ENCODE measurements at regions not wholly inside any gene's neighbourhood (a gene's known extent, or its start where the extent isn't known, plus 50 kb on each side); places are given as distances from the start of the nearest gene placed in this dataset.

DNA sequence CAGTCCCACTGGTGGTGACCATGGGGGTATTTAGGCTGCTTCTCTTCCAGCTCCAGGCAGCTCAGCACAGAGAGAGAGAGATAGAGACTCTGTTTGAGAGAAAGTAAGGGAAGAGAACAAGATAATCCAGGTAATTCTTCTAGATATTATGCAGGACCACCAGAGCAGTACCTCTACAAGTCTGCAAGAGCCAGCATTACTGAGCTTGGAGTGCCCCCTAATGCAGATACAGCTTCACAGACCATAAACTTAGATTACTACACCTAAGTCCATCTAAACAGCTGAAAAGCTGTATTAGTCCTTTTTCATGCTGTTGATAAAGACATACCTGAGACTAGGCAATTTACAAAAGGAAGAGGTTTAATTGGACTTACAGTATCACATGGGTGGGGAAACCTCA, 570.3 kb downstream of the LRRIQ3 start:
- DNase-seq: no peak

DNA sequence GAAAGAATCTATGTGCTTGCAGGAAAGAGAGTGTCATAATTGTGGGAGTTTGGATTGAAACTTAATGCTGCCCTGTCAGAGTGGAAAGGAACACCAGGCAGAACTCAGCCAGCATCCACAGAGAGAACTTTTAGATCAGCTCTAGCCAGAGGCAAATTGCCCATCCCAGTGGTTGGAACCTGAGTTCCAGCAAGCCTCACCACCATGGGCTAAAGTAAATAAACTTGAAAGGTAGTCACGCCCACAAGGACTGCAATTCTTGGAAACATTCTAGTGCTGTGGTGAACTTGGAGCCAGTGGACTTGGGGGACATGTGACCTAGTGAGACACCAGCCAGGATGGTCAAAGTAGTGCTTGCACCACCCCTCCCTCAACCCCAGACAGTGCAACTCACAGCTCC, 571.6 kb downstream of the LRRIQ3 start:
- no peak for DNase-seq

DNA sequence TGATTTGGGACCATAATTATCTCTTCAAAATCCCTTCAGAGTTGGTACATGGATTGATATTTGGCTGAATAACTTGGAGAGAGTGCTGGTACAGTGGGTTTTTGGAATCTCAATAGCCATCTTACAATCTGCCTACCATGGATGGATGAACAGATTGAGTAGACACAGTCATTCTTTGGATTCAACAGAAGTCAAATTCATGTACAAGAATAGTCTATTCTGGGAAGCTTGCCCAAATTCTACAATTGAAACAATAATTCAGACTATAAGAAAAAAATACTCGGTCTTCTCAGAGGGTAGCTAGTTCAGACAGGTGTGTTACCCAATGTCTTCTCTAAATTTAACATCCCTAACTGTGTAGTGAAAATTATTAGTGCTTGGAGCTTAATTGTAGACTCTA, 574.0 kb downstream of the LRRIQ3 start:
- DNase-seq: no peak

DNA sequence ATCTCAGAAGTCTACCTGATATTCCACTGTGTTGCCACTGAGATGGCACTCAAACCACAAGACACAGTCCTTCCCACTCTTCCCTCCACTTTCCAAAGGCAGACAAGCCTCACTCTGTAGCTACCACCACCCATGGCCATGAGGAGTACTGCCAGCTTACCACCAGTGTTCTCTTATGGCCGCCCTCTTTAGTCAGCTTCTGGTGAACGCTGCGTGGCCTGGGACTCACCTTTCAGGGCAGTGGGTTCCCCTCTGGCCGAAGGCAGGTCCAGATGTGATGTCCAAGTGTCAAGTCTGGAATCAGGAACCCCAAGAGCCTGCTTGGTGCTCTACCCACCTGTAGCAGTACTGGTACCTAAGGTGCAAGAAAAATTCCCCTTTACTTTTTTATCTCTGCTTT, 580.8 kb downstream of the LRRIQ3 start:
- DNase-seq: no peak

DNA sequence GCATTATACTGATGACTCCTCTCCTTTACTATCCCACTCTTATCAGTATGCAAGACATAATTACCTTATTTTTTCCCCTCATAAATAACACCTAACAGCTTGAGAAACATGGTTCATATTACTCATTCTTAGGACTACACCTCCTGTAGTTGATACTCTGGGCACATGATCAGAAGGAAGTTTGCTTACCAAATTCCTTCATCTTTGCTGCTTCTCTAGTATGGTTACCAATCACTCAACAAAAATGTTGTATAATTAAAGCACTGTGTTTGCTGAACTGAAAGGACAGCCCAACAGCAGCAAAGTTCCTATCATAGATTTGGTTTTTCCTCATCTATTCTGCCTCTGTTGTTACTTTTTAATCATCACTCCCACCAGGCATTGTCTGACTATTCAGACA, 586.3 kb downstream of the LRRIQ3 start:
- DNase-seq: no peak

DNA sequence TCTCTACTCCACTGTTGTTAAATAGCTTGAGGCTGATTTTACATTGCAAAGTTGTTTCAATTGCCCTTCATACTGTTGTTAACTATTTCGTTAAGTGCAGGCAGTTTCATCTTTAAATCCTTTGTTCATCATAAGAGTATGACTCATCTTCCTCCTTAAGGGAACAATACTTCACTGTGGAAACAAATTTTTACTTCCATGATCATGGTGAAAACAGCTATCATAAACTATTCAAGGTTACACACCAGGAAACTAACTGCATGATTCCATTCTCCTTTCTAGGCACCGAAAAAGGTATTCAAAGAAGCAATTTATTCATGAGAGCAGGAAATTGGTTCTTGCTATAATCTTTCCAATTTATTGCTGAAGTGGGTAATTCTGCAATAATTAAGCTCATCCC, 593.2 kb downstream of the LRRIQ3 start:
- no peak for DNase-seq

DNA sequence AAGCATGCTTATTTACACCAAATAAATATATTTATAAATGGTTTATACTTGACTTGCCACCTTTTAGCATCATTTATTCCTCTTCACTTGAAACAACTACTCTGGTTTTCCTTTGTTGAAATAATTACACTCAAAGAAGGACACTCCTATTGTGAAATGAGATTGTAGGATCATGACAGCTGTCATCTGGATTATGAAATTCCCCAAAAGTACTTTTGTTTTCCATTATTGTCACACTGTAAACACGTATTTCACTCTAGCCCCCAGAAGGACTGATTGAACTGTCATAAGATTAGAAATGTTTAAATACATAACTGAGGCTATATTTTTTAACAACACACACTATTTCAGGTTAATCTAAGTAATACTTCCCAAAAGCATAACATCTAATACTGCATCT, 593.8 kb downstream of the LRRIQ3 start:
- no peak for DNase-seq

DNA sequence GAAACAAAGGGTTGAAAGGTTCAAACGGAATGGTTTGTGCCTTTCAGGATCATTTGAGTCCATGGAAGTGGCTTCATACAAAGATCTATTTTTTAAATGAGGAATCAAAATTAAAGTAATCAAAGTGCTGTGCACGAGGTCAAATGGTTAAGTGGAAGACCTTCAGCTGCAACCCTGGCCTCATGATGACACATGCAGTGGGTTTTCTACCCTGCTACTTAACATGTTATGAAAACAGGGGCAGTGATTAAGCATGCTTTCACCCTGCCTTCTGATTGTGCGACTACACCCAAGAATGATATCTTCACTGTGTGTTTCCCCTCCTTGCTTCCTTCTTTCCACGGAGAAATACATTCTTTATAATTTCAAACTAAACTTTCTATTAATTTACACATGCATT, 604.2 kb downstream of the LRRIQ3 start:
- DNase-seq: no peak

DNA sequence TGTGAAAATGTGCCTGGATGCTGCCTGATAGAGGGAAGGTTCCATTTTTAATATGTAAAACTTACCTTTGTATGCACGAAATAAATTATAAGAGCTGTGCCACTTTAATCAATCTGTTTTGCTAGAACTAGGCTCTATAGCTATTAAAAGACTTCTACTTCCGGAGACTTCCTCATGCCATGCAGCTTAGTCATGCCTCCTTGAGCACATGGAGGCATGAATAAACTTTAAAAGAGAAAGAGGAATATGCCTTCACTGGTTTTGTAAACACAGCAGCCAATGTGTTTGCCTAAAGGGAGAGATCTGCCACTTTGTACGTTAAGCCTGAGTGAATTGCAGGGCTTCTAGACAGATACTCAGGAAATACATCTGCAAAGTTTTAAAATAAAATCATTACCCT, 604.6 kb downstream of the LRRIQ3 start:
- no peak for DNase-seq

DNA sequence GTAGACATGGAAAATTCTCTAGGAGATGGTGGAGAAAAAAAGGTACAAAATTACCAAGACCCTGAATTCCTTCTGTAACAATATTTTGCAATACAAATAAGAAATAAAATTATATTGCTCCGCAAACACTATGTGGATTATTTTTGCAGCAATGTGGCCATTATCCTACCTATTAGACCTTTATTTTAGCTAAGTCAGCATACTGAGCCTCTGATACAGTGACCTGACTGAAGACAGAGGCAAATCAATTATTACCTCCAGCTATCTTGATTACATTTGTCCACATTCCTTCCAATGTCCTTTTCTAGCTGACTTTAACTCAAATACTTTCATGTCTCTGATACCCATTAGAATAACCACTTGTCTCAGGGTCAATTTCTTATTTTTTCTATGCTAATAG, 610.9 kb downstream of the LRRIQ3 start:
- no peak for DNase-seq

DNA sequence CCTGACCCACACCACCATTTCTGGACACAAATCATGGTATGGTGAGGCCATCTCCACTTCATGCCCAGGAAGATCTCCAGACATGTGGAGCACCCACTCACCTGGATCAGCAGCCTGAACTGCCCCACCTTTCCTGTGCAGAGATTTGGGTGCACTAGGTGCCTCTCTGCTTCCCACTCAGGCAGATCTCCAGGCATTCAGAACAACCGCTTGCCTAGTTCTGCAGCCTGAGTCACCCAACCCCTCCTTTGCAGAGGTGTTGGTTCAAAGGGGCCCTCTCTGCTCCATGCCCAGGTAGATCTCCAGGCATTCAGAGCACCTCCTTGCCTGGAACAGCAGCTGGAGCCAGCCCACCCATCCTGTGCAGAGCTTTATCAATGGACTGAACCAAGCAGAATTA, 620.8 kb downstream of the LRRIQ3 start:
- DNase-seq: no peak

DNA sequence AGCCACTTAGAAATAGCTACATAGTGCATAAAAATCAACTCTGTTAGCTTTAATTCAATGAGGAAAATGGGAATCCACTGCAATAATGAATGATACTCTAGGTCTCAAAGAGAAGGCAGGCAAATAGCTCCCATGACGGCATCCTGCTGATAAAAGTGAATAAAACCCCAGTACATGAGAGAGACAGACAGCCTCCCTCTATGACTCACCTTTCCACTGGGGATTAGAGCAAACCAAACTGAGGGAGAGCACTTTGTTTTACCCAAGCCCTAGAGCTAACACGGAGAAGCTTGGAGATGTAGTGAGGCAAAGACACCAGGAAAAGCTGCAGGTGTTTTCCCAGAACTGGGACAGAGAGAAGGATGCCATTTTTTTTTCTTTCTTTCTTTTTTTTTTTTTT, 621.9 kb downstream of the LRRIQ3 start:
- no peak for DNase-seq

DNA sequence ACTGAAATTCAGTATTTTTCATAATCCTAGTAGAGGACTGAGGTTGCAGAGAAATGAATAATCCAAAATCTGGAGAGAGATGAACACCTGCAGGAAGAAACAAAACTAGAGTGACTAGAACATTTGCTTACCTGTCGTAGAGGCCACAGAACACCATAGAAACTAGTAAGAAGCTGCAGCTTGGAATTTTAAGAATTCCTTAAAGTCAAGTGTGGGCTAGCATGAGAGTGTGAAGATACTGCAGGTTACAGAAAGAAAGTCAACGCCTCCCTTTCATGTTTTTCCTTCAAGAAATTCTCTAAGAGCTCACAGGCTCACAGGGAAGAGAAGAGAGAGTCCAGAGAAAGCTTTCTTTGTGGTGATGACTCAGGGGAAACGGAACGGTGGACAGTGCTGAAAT, 633.7 kb downstream of the LRRIQ3 start:
- no peak for DNase-seq

DNA sequence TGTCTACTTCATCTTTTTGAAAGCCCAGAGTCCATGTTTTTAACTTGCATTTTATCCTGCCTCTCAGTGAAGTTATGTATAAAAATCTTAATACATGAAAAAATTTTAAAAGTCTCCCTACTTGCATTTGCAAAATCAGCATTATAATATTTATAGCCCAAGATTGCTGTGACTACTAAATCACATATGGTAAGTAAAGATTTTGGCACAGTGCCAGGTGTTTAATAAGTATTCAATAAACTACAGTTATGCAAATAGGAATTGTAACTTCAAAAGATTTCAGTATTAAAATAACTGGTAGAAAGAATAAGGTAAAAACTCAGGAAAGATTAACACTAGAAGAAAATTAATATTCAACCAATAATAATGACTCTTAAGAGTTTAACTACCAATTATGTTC, 641.7 kb downstream of the LRRIQ3 start:
- DNase-seq: no peak

DNA sequence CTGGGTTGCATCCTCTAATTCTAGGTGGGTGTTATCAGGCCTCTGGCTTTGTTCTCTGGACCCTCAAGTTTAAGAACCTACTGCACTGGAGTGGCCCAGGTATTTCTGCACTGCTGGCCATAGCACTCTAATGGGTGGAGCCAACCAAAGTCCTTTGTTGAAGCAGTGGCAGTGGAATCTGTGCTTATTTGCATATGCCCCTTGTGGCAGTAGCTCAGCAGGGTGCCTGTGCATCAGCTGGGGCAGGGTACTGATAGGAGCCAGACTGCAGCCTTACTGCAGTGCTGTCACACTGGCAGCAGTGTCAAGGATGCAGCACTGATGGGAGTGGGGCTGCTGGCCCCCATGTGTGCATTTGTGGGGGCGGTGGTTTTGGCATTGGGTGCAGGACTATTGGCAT, 660.6 kb downstream of the LRRIQ3 start:
- DNase-seq: no peak

DNA sequence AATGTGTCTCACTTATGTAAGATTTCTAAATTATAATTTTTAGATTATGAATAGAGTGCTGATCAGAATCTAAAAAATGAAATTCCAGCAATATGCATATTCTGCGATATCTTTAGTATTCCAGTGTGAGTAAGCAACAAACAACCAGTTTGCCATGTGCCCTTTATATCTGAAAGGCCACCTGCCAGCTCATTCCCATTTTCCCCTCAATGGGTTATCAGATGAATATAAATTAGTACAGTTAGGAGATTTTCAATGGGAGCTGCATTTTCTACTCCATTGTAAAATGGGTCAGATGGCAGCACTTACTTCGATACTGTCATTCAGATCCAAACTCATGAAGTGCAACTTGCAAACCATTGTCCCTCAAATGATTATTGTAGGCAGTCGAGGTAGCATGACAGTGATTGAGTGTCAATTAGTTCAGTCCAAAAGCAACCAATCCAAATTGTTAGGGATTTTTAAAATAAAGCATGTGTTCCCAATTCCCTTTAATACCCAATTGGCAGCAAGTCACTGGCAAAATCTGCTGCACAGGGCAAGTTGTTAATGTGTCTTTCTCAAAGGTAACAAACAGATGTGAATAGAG, 680.3 kb downstream of the LRRIQ3 start:
- no peak for DNase-seq

DNA sequence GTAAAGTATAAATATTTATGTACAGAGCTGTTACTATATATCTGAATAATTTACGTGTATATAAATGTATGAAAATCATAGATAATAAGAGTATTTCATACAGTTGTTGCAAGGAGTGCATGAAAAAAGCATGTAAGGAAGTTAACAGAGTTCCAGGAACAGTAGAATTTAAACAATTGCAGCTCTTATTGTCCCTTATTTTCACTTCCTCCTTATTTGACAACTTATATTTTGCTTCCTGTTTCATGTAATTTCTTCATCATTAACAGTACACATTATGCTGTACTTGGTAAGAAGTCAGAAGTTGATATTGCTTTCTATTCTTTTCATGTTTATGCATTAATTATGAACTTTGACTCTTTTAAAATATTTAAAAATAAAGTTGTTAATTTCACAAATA, 681.5 kb downstream of the LRRIQ3 start:
- DNase-seq: no peak

DNA sequence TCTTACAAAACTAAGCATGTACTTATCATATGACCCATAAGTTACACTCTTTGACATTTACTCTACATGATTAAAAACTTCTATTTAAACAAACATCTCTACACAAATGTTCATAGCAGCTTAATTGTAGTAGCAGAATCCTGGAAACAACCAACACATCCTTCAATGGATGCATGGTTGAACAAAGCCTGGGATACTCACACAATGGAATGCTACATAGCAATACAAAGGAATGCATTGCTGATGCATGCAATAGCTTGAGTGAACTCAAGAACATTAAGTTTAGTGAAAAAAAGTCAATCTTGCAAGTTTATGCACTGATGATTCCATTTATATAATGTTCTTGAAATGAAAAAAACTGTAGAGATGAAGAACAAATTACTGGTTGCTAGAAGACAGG, 686.9 kb downstream of the LRRIQ3 start:
- DNase-seq: no peak

DNA sequence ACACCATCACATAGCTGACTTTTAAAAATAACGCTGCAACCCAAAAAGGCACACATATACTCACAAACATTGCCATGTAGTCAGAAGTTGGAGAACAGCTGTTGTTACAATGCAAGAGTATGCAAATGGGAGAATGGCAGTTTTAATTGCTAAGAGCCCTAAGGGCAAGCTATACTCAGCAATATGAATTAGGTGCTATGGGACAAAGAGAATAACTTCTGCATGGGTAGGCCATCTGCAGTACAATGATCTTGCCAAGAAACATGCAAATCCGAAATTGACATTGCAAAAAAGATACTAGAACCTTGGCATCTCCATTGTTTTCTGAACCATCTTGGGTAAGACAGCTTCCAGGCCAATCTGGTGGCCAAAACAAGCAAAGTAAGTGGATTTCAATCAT, 697.8 kb downstream of the LRRIQ3 start:
- no peak for DNase-seq

DNA sequence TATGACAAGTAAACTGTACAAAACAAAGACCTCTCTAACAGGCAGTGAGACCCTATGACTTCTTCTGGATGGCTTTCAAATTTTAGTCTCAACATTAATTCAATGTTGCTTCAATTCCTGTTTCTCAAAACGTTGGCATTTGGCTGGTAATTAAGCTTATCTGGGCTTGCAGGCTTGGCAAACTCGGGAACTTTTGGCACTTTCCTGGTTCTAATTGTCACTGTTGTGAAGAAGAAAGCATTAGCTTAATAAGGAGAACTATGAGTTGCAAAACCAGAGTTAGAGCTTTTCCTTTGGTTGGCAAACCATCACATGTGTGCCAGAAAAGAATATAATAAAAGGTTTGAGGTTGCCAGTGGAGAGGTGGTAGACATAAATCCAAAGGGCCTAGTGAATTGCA, 698.3 kb downstream of the LRRIQ3 start:
- DNase-seq: no peak

DNA sequence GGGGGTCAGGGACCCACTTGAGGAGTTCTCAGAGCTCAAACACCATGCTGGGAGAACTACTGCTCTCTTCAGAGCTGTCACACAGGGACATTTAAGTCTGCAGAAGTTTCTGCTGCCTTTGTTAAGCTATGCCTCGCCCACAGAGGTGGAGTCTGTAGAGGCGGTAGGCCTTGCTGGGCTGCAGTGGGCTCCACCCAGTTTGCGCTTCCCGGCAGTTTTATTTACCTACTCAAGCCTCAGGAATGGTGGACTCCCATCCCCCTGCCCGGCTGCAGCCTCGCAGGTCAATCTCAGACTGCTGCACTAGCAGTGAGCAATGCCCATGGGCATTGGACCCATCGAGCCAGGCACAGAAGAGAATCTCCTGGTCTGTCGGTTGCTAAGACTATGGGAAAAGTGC, 706.4 kb downstream of the LRRIQ3 start:
- DNase-seq: no peak

DNA sequence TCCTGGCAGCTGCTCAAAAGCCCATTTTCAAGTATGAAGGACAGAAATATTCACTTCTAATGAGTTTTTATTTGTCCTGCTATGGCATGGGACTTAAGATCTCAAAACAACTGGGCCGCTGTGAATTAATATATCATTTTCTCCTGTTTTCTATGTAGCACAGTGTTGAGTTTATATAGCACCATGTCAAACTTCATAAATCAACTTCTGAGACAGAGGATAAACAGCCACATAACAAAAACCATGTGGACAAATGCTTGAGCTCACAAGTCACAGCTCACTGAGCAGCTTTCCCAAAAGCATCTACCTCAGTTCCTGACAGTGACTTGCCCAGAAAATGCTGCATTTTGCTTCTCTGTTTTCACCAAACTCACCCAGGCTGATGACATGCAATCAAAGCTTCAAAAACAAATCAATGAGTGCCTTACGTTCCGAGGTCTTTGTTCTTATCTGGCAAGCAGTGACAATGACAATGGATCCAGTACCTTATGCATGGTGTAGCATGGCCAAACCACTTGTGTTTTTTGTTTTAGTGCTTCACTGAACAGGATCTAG, 722.6 kb downstream of the LRRIQ3 start:
- DNase-seq: no peak

DNA sequence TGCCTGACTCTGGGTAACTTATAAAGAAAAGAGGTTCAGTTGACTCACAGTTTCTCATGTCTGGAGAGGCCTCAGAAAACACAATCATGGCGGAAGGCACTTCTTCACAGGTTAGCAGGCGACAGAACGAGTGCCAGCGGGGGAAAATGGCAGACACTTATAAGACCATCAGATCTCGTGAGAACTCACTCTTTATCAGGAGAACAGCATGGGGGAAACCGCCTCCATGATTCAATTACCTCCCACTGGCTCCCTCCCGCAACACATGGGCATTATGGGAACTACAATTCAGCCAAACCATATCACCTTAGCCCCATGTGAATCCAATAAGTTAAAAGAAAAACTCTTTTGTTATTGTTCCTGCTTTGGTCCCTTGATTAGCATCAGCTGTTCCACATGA, 725.2 kb downstream of the LRRIQ3 start:
- DNase-seq: no peak

DNA sequence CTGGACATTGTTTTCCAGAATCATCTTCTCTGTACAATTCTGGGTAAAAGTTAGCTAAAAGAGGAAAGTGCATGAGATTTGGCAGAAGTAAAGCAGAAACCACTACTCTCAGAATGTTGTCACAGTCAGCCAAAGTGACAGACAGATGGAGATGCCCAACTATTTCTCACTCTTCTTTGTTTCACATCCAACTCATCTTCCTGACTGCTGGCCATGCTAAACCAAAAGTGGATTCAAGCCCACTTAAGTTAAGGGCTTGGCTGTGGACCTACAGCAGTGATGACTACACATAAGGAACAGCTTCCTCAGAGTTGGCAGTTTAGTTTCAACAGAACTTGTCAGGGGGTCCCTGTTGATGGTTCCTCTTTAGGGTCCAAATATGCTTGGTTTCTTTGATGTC, 730.2 kb downstream of the LRRIQ3 start:
- DNase-seq: no peak

DNA sequence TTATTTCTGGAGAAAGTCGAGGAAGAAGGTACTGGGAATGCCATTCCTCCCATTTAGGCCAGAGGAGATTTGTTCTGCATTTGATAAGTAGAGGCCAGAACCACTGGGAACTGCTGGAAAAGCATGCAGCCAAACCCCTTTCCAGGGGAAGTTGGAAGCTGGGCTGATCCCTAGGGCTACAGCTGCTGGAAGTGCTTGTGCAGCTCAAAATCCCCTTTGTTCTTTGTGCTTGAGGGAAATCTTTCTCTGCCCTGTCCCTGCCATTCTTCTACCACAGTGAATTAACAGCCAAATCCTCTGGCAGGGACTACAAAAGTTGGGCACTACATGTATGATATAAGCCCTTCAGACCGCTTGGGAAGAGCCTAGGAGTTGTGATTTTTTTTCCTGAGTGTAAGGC, 734.1 kb downstream of the LRRIQ3 start:
- no peak for DNase-seq

DNA sequence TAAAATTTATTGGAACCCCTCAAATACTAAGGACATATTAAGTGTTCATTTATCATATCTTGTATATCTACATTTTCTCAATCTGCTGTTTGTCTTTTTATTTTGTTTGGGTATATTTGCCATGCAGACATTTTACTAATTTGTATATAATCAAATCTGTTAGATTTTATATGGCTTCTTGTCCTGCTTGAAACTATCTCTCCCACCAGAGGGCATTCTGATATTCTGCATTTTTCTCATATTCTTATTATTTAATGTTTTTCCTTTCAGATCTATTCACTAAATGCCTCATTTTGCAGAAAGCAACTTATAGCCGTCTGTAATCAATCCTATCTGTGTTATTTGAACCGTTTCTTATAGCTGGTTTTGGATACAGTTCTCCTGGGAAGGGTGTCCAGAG, 745.5 kb downstream of the LRRIQ3 start:
- no peak for DNase-seq

Measured in CD4-positive, alpha-beta T cell treated with Interferon alpha-2 for 1 hour (primary cell).